ENCODE measurements at regions not wholly inside any gene's neighbourhood (a gene's known extent, or its start where the extent isn't known, plus 50 kb on each side); places are given as distances from the start of the nearest gene placed in this dataset.

DNA sequence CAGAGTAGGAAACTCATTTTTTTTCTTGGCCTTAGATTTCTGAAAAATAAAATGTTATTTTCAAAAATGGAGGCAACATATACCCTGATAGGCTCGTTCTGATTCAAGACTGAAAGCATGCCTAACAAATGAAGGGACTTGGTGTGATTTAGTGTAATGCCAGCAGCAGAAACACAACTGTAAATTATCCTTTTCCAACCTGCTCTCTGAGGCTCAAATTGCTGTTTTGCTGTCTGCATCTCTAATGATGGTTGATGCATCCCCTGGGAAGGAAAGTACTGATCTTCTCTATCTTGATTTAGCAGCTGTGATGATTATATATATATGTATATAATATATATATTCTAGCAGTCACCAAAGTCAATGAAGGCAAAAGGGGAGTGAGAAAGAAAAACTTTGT, 537.2 kb upstream of the API5 start:
- Histone ChIP-seq H3K36me3 (ENCODE audit: insufficient read depth, low read length) (no peaks in the 10 kb centered on the region), H3K9me2 (ENCODE audit: insufficient read depth, low read length) (no peaks in the 10 kb centered on the region), H3K79me2 (replicated peaks; ENCODE audit: insufficient read depth, low read length) (no peaks in the 10 kb centered on the region), H3K9me3 (ENCODE audit: low read length) (no peaks in the 10 kb centered on the region), H3K4me2 (ENCODE audit: low read length) (peak overlapping the region; percentile 18), H3K9ac (ENCODE audit: low read length) (no peak overlapping the region), H3K27ac (ENCODE audit: low read length) (peak overlapping the region; percentile 29), H3K27me3 (ENCODE audit: insufficient read depth, low read depth, low read length) (no peaks in the 10 kb centered on the region), H3K4me3 (ENCODE audit: low read length) (peak overlapping the region; percentile 16), H3F3A (ENCODE audit: insufficient read depth, low read length, poor library complexity, severe bottlenecking) (no peaks in the 10 kb centered on the region), H2AFZ (ENCODE audit: low read depth, low read length) (no peak overlapping the region), H4K20me1 (ENCODE audit: insufficient read depth) (no peaks in the 10 kb centered on the region)
- no peak for TF ChIP-seq EP300 (conservative IDR thresholded peaks at IDR 0.05; ENCODE audit: poor library complexity, severe bottlenecking)
- TF ChIP-seq EZH2 (IDR thresholded peaks at IDR 0.05; ENCODE audit: borderline replicate concordance, insufficient read depth, low read length, poor library complexity, severe bottlenecking) = no peak
- peak; percentile 54 for TF ChIP-seq POLR2AphosphoS5 (IDR thresholded peaks at IDR 0.05)

DNA sequence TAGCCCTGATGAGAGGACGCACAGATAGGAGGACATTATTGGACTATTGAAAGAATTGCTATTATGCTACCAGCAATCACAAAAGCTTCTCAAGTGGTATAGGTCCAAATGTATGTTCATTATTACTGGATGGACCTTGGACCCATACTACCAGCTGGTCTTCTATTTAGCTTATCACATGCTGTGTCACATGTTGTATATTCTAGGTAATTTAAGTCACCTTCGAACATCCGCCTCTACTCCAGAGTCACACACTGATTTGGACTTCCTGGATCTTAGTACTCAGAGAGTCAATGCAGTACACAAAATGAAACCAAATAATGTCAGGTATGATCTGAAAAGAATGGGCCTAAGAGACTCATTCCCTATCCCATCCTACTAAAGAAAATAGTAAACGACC, 534.0 kb upstream of the API5 start:
- no peak overlapping the region for H3K9ac ChIP-seq (ENCODE audit: low read length)
- H4K20me1 ChIP-seq (ENCODE audit: insufficient read depth) = no peaks in the 10 kb centered on the region
- H3K4me2 ChIP-seq (ENCODE audit: low read length) = no peak overlapping the region
- no peak overlapping the region for H3K4me3 ChIP-seq (ENCODE audit: low read length)
- no peaks in the 10 kb centered on the region for H3K27me3 ChIP-seq (ENCODE audit: insufficient read depth, low read depth, low read length)
- no peaks in the 10 kb centered on the region for H3K36me3 ChIP-seq (ENCODE audit: insufficient read depth, low read length)
- H3K9me2 ChIP-seq (ENCODE audit: insufficient read depth, low read length) = no peaks in the 10 kb centered on the region
- no peak overlapping the region for H2AFZ ChIP-seq (ENCODE audit: low read depth, low read length)
- no peaks in the 10 kb centered on the region for H3K79me2 ChIP-seq (replicated peaks; ENCODE audit: insufficient read depth, low read length)
- H3K9me3 ChIP-seq (ENCODE audit: low read length) = no peaks in the 10 kb centered on the region
- no peaks in the 10 kb centered on the region for H3F3A ChIP-seq (ENCODE audit: insufficient read depth, low read length, poor library complexity, severe bottlenecking)
- TF ChIP-seq SMC3 (conservative IDR thresholded peaks at IDR 0.05; ENCODE audit: poor library complexity) (no peak), EP300 (conservative IDR thresholded peaks at IDR 0.05; ENCODE audit: poor library complexity, severe bottlenecking) (no peak), CTCF (IDR thresholded peaks at IDR 0.05; ENCODE audit: poor library complexity, severe bottlenecking) (no peak), TAF1 (IDR thresholded peaks at IDR 0.05; ENCODE audit: low read depth) (no peak), POLR2AphosphoS5 (IDR thresholded peaks at IDR 0.05) (no peak), EZH2 (IDR thresholded peaks at IDR 0.05; ENCODE audit: borderline replicate concordance, insufficient read depth, low read length, poor library complexity, severe bottlenecking) (no peak), MXI1 (conservative IDR thresholded peaks at IDR 0.05; ENCODE audit: poor library complexity, severe bottlenecking) (no peak), RAD21 (conservative IDR thresholded peaks at IDR 0.05) (no peak)
- TF ChIP-seq, protein P1, sequence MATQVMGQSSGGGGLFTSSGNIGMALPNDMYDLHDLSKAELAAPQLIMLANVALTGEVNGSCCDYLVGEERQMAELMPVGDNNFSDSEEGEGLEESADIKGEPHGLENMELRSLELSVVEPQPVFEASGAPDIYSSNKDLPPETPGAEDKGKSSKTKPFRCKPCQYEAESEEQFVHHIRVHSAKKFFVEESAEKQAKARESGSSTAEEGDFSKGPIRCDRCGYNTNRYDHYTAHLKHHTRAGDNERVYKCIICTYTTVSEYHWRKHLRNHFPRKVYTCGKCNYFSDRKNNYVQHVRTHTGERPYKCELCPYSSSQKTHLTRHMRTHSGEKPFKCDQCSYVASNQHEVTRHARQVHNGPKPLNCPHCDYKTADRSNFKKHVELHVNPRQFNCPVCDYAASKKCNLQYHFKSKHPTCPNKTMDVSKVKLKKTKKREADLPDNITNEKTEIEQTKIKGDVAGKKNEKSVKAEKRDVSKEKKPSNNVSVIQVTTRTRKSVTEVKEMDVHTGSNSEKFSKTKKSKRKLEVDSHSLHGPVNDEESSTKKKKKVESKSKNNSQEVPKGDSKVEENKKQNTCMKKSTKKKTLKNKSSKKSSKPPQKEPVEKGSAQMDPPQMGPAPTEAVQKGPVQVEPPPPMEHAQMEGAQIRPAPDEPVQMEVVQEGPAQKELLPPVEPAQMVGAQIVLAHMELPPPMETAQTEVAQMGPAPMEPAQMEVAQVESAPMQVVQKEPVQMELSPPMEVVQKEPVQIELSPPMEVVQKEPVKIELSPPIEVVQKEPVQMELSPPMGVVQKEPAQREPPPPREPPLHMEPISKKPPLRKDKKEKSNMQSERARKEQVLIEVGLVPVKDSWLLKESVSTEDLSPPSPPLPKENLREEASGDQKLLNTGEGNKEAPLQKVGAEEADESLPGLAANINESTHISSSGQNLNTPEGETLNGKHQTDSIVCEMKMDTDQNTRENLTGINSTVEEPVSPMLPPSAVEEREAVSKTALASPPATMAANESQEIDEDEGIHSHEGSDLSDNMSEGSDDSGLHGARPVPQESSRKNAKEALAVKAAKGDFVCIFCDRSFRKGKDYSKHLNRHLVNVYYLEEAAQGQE (IDR thresholded peaks at IDR 0.05; ENCODE audit: borderline replicate concordance) = no peak
- H3K27ac ChIP-seq (ENCODE audit: low read length) = no peak overlapping the region

- Histone ChIP-seq H3K9me2 (ENCODE audit: insufficient read depth, low read length) (no peaks in the 10 kb centered on the region), H3K9ac (ENCODE audit: low read length) (no peak overlapping the region), H3F3A (ENCODE audit: insufficient read depth, low read length, poor library complexity, severe bottlenecking) (no peaks in the 10 kb centered on the region), H3K27ac (ENCODE audit: low read length) (no peak overlapping the region), H4K20me1 (ENCODE audit: insufficient read depth) (no peaks in the 10 kb centered on the region), H3K27me3 (ENCODE audit: insufficient read depth, low read depth, low read length) (no peaks in the 10 kb centered on the region), H3K4me2 (ENCODE audit: low read length) (no peak overlapping the region), H2AFZ (ENCODE audit: low read depth, low read length) (no peak overlapping the region), H3K79me2 (replicated peaks; ENCODE audit: insufficient read depth, low read length) (no peaks in the 10 kb centered on the region), H3K9me3 (ENCODE audit: low read length) (no peaks in the 10 kb centered on the region), H3K4me3 (ENCODE audit: low read length) (no peak overlapping the region), H3K36me3 (ENCODE audit: insufficient read depth, low read length) (no peaks in the 10 kb centered on the region)
- TF ChIP-seq MXI1 (conservative IDR thresholded peaks at IDR 0.05; ENCODE audit: poor library complexity, severe bottlenecking) (no peak), SMC3 (conservative IDR thresholded peaks at IDR 0.05; ENCODE audit: poor library complexity) (no peak), CTCF (IDR thresholded peaks at IDR 0.05; ENCODE audit: poor library complexity, severe bottlenecking) (no peak), RAD21 (conservative IDR thresholded peaks at IDR 0.05) (no peak), EP300 (conservative IDR thresholded peaks at IDR 0.05; ENCODE audit: poor library complexity, severe bottlenecking) (no peak), TAF1 (IDR thresholded peaks at IDR 0.05; ENCODE audit: low read depth) (no peak), POLR2AphosphoS5 (IDR thresholded peaks at IDR 0.05) (no peak), EZH2 (IDR thresholded peaks at IDR 0.05; ENCODE audit: borderline replicate concordance, insufficient read depth, low read length, poor library complexity, severe bottlenecking) (no peak)
- TF ChIP-seq, protein P1 (IDR thresholded peaks at IDR 0.05; ENCODE audit: borderline replicate concordance) = no peak
Observed at GRCh38 chr11:42778193-42778592, 533.6 kb upstream of the API5 start.
